ENCODE measurements at regions not wholly inside any gene's neighbourhood (a gene's known extent, or its start where the extent isn't known, plus 50 kb on each side); places are given as distances from the start of the nearest gene placed in this dataset.

DNA sequence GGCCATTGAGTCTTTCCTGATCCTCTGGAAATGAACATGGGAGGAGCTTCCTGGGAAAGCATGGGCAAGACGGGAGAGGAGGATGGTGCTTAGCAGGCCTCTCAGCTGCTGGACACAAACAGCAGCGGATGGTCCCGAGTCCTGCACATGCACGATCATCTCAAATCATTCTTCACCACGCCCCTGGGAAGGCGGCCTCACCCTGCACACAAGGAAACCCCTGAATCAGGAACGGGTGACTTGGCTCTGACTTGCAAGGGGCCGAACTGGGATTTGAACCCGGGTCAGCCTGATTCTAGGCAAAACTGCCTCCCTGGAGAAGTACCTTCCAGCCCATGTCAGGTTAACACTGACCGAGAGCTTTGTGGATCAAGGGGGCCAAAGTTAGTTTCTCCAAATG, 134.8 kb upstream of the WNT4 start:
- no peak for TF ChIP-seq ELF4 (IDR thresholded peaks at IDR 0.05)
- TF ChIP-seq NFRKB (IDR thresholded peaks at IDR 0.05) = no peak
- no peak for TF ChIP-seq TARDBP (IDR thresholded peaks at IDR 0.05)
- no peak for TF ChIP-seq SUZ12 (IDR thresholded peaks at IDR 0.05)
- no peak for TF ChIP-seq ARNT (IDR thresholded peaks at IDR 0.05)
- TF ChIP-seq BHLHE40 (IDR thresholded peaks at IDR 0.05; ENCODE audit: borderline replicate concordance) = no peak
- TF ChIP-seq SP1 (IDR thresholded peaks at IDR 0.05) = no peak
- no peak for TF ChIP-seq FOXA1 (IDR thresholded peaks at IDR 0.05)
- TF ChIP-seq FOXM1 (IDR thresholded peaks at IDR 0.05; ENCODE audit: borderline replicate concordance) = no peak
